Stomach (tissue), 8 donors: ENCODE measurements at regions not wholly inside any gene's neighbourhood (a gene's known extent, or its start where the extent isn't known, plus 50 kb on each side); places are given as distances from the start of the nearest gene placed in this dataset.

ENCODE experiments used
- DNase-seq, 2 donors: peaks; one replicate each; pipeline versions ENCODE4 v3.0.0 to v3.0.0-alpha.2; 2013 to 2019
- H3K27ac ChIP-seq, 5 donors: fragments of 200-600 bp in 4 of 5; sonication (generic) in 4 of 5; one replicate each; pipeline ENCODE4 v1.5.1; 2013 to 2019; ENCODE audit warnings: mild to moderate bottlenecking in 1 of 5, moderate library complexity in 1 of 5
- H3K27me3 ChIP-seq, 3 donors: fragments of 200-600 bp; sonication (generic); one replicate each; pipeline ENCODE4 v1.5.1; 2017 to 2019; ENCODE audit warnings: mixed run types in 1 of 3
- H3K36me3 ChIP-seq, 4 donors: fragments of 200-600 bp; sonication (generic); 1 replicate in 3 of 4; 2 replicates in 1 of 4; pipeline ENCODE4 v1.5.1; 2016 to 2019
- H3K4me1 ChIP-seq, 4 donors: fragments of 200-600 bp; sonication (generic); one replicate each; pipeline ENCODE4 v1.5.1; 2016 to 2019
- H3K4me3 ChIP-seq, 4 donors: fragments of 200-600 bp; sonication (generic) in 3 of 4; one replicate each; pipeline ENCODE4 v1.5.1; 2016 to 2019; ENCODE audit warnings: mild to moderate bottlenecking in 1 of 4
- H3K9me3 ChIP-seq, 4 donors: fragments of 200-600 bp; sonication (generic); one replicate each; pipeline ENCODE4 v1.5.1; 2016 to 2019
- EP300 ChIP-seq: sonication (generic); formaldehyde crosslinking; IDR thresholded peaks from one replicate; pipeline ENCODE4 v1.6.1; 2017; ENCODE audit warnings: antibody characterized with exemption
- POLR2A ChIP-seq, 4 donors: fragments of 450-650 bp; IDR thresholded peaks; one replicate each; pipeline ENCODE4 v1.6.1; 2016; ENCODE audit warnings: antibody characterized with exemption in 4 of 4, control low read depth in 2 of 4, mild to moderate bottlenecking in 1 of 4, moderate library complexity in 1 of 4
- POLR2AphosphoS5 ChIP-seq, 3 donors: sonication (generic); formaldehyde crosslinking; IDR thresholded peaks; one replicate each; pipeline ENCODE4 v1.6.1; 2016; ENCODE audit warnings: antibody characterized with exemption in 3 of 3
- WGBS, 5 donors: extraction: QIAGEN DNeasy Blood & Tissue Kit in 3 of 5; methylation state at CpG; one replicate each; pipeline versions ENCODE4 v1.1.5 to v1.1.7; 2013 to 2018; 5-methylcytosine and 5-hydroxymethylcytosine counted together
- intact Hi-C: fragments of 100-400 bp; cut with DNase I; formaldehyde crosslinking; loops from one replicate; pipeline ENCODE4 v1.15.1; 2023; ENCODE audit warnings: low total_unique reads
- TF ChIP-seq, protein P1 (sequence below), 7 experiments: fragments of 450-650 bp in 4 of 7; fragments of 200-600 bp in 3 of 7; sonication (generic) in 3 of 7; IDR thresholded peaks; one replicate each; pipeline ENCODE4 v1.5.1; 2016 to 2019; ENCODE audit warnings: antibody characterized with exemption in 7 of 7, control low read depth in 2 of 7, mild to moderate bottlenecking in 1 of 7
- donor health status: healthy with polysubstance abuse.
- donor health status: Bipolar disorder and iron deficiency.
- donor health status: healthy.

DNA sequence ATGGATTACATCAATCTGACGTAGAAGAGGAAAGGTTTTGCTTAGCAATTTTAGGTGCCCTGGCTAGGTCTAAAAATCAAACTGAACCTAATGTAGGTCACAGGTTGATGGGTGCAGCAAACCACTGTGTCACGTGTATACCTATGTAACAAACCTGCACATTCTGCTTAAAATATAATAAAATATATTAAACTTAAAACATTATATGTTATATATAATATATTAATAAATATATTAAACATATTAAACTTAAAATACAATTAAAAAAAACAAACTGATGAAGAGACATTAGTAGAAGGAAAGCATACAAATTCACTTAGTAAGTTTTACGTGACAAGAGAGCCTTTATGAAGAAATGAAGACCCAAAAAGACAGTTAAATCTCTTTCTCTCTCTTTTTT lies 51.7 kb upstream of the FBXL17 start:
- Histone ChIP-seq H3K9me3 (no peaks in the 10 kb centered on the region), H3K36me3 (no peaks in the 10 kb centered on the region), H3K4me1 (no peaks in the 10 kb centered on the region), H3K27me3 (no peaks in the 10 kb centered on the region), H3K27ac (no peak overlapping the region), H3K4me3 (no peak overlapping the region)
- intact Hi-C loops, result no loop called here
- TF ChIP-seq POLR2A (IDR thresholded peaks at IDR 0.05) (no peak), EP300 (no peak), POLR2AphosphoS5 (IDR thresholded peaks at IDR 0.05) (no peak)
- TF ChIP-seq, protein P1, sequence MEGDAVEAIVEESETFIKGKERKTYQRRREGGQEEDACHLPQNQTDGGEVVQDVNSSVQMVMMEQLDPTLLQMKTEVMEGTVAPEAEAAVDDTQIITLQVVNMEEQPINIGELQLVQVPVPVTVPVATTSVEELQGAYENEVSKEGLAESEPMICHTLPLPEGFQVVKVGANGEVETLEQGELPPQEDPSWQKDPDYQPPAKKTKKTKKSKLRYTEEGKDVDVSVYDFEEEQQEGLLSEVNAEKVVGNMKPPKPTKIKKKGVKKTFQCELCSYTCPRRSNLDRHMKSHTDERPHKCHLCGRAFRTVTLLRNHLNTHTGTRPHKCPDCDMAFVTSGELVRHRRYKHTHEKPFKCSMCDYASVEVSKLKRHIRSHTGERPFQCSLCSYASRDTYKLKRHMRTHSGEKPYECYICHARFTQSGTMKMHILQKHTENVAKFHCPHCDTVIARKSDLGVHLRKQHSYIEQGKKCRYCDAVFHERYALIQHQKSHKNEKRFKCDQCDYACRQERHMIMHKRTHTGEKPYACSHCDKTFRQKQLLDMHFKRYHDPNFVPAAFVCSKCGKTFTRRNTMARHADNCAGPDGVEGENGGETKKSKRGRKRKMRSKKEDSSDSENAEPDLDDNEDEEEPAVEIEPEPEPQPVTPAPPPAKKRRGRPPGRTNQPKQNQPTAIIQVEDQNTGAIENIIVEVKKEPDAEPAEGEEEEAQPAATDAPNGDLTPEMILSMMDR (IDR thresholded peaks at IDR 0.05), result no peak
- 65 to 83% (median 82%) methylated on average over 3 of the region's 3 CpGs for WGBS, 5 donors
- no peak for DNase-seq

DNA sequence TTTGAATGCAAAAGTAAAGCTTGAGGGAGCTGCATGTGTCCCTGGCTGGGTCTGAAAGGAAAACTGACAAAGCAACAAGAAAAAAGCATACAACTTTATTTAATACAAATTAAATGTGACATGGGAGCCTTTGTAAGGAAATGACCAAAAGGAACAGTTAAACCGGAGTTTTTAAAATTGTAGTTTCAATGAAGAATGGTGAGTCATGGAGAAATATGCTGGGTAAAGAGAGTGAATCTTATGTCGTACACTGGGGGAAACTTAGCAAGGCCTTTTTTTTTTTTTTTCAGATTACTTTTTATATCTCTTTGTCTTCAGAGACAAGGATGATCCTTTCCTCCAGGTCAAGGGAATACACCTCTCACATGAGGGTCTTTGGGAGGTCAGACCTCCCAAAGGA lies 50.1 kb upstream of the FBXL17 start:
- no peak overlapping the region for H3K4me3 ChIP-seq
- no peaks in the 10 kb centered on the region for H3K9me3 ChIP-seq
- no peaks in the 10 kb centered on the region for H3K36me3 ChIP-seq
- no peak for DNase-seq
- H3K4me1 ChIP-seq, result no peaks in the 10 kb centered on the region
- intact Hi-C loops, result no loop called here
- TF ChIP-seq, protein P1 (IDR thresholded peaks at IDR 0.05), result no peak
- TF ChIP-seq EP300 (no peak), POLR2A (IDR thresholded peaks at IDR 0.05) (no peak), POLR2AphosphoS5 (IDR thresholded peaks at IDR 0.05) (no peak)
- no peaks in the 10 kb centered on the region for H3K27me3 ChIP-seq
- WGBS, 5 donors, result 74 to 88% (median 84%) methylated on average over 2 of the region's 2 CpGs
- no peak overlapping the region for H3K27ac ChIP-seq
